ENCODE measurements at regions not wholly inside any gene's neighbourhood (a gene's known extent, or its start where the extent isn't known, plus 50 kb on each side); places are given as distances from the start of the nearest gene placed in this dataset.

- TF ChIP-seq, protein P1, sequence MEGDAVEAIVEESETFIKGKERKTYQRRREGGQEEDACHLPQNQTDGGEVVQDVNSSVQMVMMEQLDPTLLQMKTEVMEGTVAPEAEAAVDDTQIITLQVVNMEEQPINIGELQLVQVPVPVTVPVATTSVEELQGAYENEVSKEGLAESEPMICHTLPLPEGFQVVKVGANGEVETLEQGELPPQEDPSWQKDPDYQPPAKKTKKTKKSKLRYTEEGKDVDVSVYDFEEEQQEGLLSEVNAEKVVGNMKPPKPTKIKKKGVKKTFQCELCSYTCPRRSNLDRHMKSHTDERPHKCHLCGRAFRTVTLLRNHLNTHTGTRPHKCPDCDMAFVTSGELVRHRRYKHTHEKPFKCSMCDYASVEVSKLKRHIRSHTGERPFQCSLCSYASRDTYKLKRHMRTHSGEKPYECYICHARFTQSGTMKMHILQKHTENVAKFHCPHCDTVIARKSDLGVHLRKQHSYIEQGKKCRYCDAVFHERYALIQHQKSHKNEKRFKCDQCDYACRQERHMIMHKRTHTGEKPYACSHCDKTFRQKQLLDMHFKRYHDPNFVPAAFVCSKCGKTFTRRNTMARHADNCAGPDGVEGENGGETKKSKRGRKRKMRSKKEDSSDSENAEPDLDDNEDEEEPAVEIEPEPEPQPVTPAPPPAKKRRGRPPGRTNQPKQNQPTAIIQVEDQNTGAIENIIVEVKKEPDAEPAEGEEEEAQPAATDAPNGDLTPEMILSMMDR (IDR thresholded peaks at IDR 0.05; ENCODE audit: low read depth, low read length), result no peak
- no peak for TF ChIP-seq EZH2phosphoT487 (IDR thresholded peaks at IDR 0.05; ENCODE audit: low read depth)
Observed at GRCh38 chr3:88362428-88362827, 212.7 kb downstream of the C3orf38 start.

Data from OCI-LY3 (cell line).